ENCODE measurements at regions not wholly inside any gene's neighbourhood (a gene's known extent, or its start where the extent isn't known, plus 50 kb on each side); places are given as distances from the start of the nearest gene placed in this dataset.

- peak; percentile 13 for DNase-seq (ENCODE audit: low read depth)
These were observed 262.9 kb upstream of the PROX1 start for GRCh38 chr1:213724640-213725536.

- no peak for DNase-seq (ENCODE audit: low read depth)
These were observed 259.8 kb upstream of the PROX1 start for GRCh38 chr1:213727853-213728592.

GRCh38 chr1:213728593-213729536 is 258.9 kb upstream of the PROX1 start:
- no peak for DNase-seq (ENCODE audit: low read depth)

GRCh38 chr1:213733705-213734104 is 254.1 kb upstream of the PROX1 start:
- no peak for DNase-seq (ENCODE audit: low read depth)

- no peak for DNase-seq (ENCODE audit: low read depth)
These were observed 250.3 kb upstream of the PROX1 start for GRCh38 chr1:213737398-213738035.

GRCh38 chr1:213738658-213739057 is 249.1 kb upstream of the PROX1 start:
- DNase-seq (ENCODE audit: low read depth): no peak

- DNase-seq (ENCODE audit: low read depth): no peak
These were observed 244.8 kb upstream of the PROX1 start for GRCh38 chr1:213742992-213743391.

- no peak for DNase-seq (ENCODE audit: low read depth)
These were observed 243.0 kb upstream of the PROX1 start for GRCh38 chr1:213744780-213745179.

GRCh38 chr1:213745451-213745850 is 242.3 kb upstream of the PROX1 start:
- no peak for DNase-seq (ENCODE audit: low read depth)

GRCh38 chr1:213749558-213749957 is 238.2 kb upstream of the PROX1 start:
- DNase-seq (ENCODE audit: low read depth): no peak

- DNase-seq (ENCODE audit: low read depth): no peak
These were observed 237.3 kb upstream of the PROX1 start for GRCh38 chr1:213750231-213751063.

GRCh38 chr1:213751064-213751397 is 236.7 kb upstream of the PROX1 start:
- DNase-seq (ENCODE audit: low read depth): no peak

GRCh38 chr1:213759359-213760181 is 228.2 kb upstream of the PROX1 start:
- no peak for DNase-seq (ENCODE audit: low read depth)

GRCh38 chr1:213761845-213762407 is 225.8 kb upstream of the PROX1 start:
- DNase-seq (ENCODE audit: low read depth): no peak

GRCh38 chr1:213767683-213768082 is 220.1 kb upstream of the PROX1 start:
- no peak for DNase-seq (ENCODE audit: low read depth)

- DNase-seq (ENCODE audit: low read depth): no peak
These were observed 215.4 kb upstream of the PROX1 start for GRCh38 chr1:213772128-213773063.

- DNase-seq (ENCODE audit: low read depth): no peak
These were observed 213.8 kb upstream of the PROX1 start for GRCh38 chr1:213773975-213774374.

GRCh38 chr1:213776969-213777368 is 210.8 kb upstream of the PROX1 start:
- no peak for DNase-seq (ENCODE audit: low read depth)

Measured in GM04503 (cell line).